Ascending aorta (tissue), 2 donors: ENCODE measurements at regions not wholly inside any gene's neighbourhood (a gene's known extent, or its start where the extent isn't known, plus 50 kb on each side); places are given as distances from the start of the nearest gene placed in this dataset.

Source experiments
- DNase-seq, 2 donors: peaks; one replicate each; pipeline ENCODE4 v3.0.0-alpha.2; 2019; ENCODE audit warnings: low spot score in 2 of 2
- H3K27ac ChIP-seq, 2 donors: fragments of 200-600 bp; sonication (generic); one replicate each; pipeline ENCODE4 v1.5.1; 2016 to 2017; ENCODE audit warnings: mild to moderate bottlenecking in 1 of 2
- H3K27me3 ChIP-seq: fragments of 200-600 bp; sonication (generic); one replicate; pipeline ENCODE4 v1.5.1; 2017
- H3K36me3 ChIP-seq, 2 donors: fragments of 200-600 bp; sonication (generic); one replicate each; pipeline ENCODE4 v1.5.1; 2016
- H3K4me1 ChIP-seq, 2 donors: fragments of 200-600 bp; sonication (generic); one replicate each; pipeline ENCODE4 v1.5.1; 2016 to 2017; ENCODE audit warnings: mild to moderate bottlenecking in 1 of 2
- H3K4me3 ChIP-seq, 2 donors: fragments of 200-600 bp; sonication (generic); one replicate each; pipeline ENCODE4 v1.5.1; 2016 to 2017; ENCODE audit warnings: mild to moderate bottlenecking in 1 of 2
- H3K9me3 ChIP-seq, 2 donors: fragments of 200-600 bp; sonication (generic); one replicate each; pipeline ENCODE4 v1.5.1; 2016
- CTCF ChIP-seq, 3 experiments: fragments of 200-600 bp in 2 of 3; fragments of 450-650 bp in 1 of 3; sonication (generic) in 2 of 3; IDR thresholded peaks; one replicate each; pipeline ENCODE4 v1.5.1; 2016 to 2019; ENCODE audit warnings: antibody characterized with exemption in 3 of 3, mild to moderate bottlenecking in 1 of 3, moderate library complexity in 1 of 3
- intact Hi-C: fragments of 100-400 bp; cut with DNase I; formaldehyde crosslinking; loops from one replicate; pipeline ENCODE4 v1.15.1; 2023

- Histone ChIP-seq H3K9me3 (no peaks in the 10 kb centered on the region), H3K27ac (no peak overlapping the region), H3K4me3 (no peak overlapping the region), H3K36me3 (no peaks in the 10 kb centered on the region), H3K27me3 (no peaks in the 10 kb centered on the region), H3K4me1 (no peaks in the 10 kb centered on the region)
- intact Hi-C loops: no loop called here
- no peak for DNase-seq
- no peak for TF ChIP-seq CTCF (IDR thresholded peaks at IDR 0.05)
These were observed 1000.2 kb downstream of the NR2F1-AS1 start for GRCh38 chr5:92580814-92581213.

GRCh38 chr5:92574023-92574422 is 1007.0 kb downstream of the NR2F1-AS1 start:
- intact Hi-C loops: no loop called here
- no peak overlapping the region for H3K4me3 ChIP-seq
- no peak for TF ChIP-seq CTCF (IDR thresholded peaks at IDR 0.05)
- H3K9me3 ChIP-seq: no peaks in the 10 kb centered on the region
- no peaks in the 10 kb centered on the region for H3K36me3 ChIP-seq
- no peak for DNase-seq
- no peaks in the 10 kb centered on the region for H3K4me1 ChIP-seq
- no peak overlapping the region for H3K27ac ChIP-seq
- H3K27me3 ChIP-seq: no peaks in the 10 kb centered on the region

GRCh38 chr5:92568522-92568921 is 1012.5 kb downstream of the NR2F1-AS1 start:
- intact Hi-C loops: no loop called here
- no peak for DNase-seq
- Histone ChIP-seq H3K27ac (no peak overlapping the region), H3K4me3 (no peak overlapping the region), H3K27me3 (no peaks in the 10 kb centered on the region), H3K9me3 (no peaks in the 10 kb centered on the region), H3K4me1 (no peaks in the 10 kb centered on the region), H3K36me3 (no peaks in the 10 kb centered on the region)
- no peak for TF ChIP-seq CTCF (IDR thresholded peaks at IDR 0.05)

GRCh38 chr5:92567831-92568450 is 1013.1 kb downstream of the NR2F1-AS1 start:
- H3K9me3 ChIP-seq: no peaks in the 10 kb centered on the region
- intact Hi-C loops: no loop called here
- H3K27ac ChIP-seq: no peak overlapping the region
- no peaks in the 10 kb centered on the region for H3K4me1 ChIP-seq
- TF ChIP-seq CTCF (IDR thresholded peaks at IDR 0.05): no peak
- no peak for DNase-seq
- no peaks in the 10 kb centered on the region for H3K27me3 ChIP-seq
- no peak overlapping the region for H3K4me3 ChIP-seq
- H3K36me3 ChIP-seq: no peaks in the 10 kb centered on the region

- Histone ChIP-seq H3K27ac (no peak overlapping the region), H3K9me3 (no peaks in the 10 kb centered on the region), H3K36me3 (no peaks in the 10 kb centered on the region), H3K27me3 (no peaks in the 10 kb centered on the region), H3K4me3 (no peak overlapping the region), H3K4me1 (no peaks in the 10 kb centered on the region)
- DNase-seq: no peak
- no peak for TF ChIP-seq CTCF (IDR thresholded peaks at IDR 0.05)
- intact Hi-C loops: no loop called here
These were observed 1014.8 kb downstream of the NR2F1-AS1 start for GRCh38 chr5:92566113-92566786.
